ENCODE measurements at regions not wholly inside any gene's neighbourhood (a gene's known extent, or its start where the extent isn't known, plus 50 kb on each side); places are given as distances from the start of the nearest gene placed in this dataset.

DNA sequence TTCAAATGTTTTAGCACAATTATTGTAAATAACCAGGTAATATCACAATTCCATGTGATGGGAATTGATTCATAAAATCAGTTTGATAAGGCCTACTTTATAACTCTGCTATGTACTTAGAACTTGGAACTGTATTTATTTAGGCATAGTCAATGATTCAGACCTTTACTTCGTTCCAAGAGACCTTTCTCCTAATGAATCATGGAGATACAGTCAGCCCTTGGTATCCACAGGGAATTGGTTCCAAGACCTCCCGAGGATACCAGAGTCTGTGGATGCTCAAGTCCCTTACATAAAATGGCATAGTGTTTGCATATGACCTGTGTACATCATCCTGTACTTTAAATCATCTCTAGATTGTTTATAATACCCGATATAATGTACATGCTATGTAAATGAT, 60.8 kb upstream of the UMPS start:
- Histone ChIP-seq H3K36me3 (ENCODE audit: control insufficient read depth, insufficient read depth, low read length, severe bottlenecking) (no peaks in the 10 kb centered on the region), H3K9ac (ENCODE audit: low read length) (peak overlapping the region; percentile 23), H3K4me1 (ENCODE audit: control insufficient read depth, insufficient read depth, low read length) (peaks cover 13% of the 10 kb centered on the region), H3K9me3 (ENCODE audit: control insufficient read depth, low read length) (no peaks in the 10 kb centered on the region), H3K27me3 (replicated peaks; ENCODE audit: control insufficient read depth, insufficient read depth, low read length) (peaks cover 2% of the 10 kb centered on the region), H3K4me3 (ENCODE audit: low read length) (no peak overlapping the region)
- peak; percentile 30 for DNase-seq (ENCODE audit: low read depth)

DNA sequence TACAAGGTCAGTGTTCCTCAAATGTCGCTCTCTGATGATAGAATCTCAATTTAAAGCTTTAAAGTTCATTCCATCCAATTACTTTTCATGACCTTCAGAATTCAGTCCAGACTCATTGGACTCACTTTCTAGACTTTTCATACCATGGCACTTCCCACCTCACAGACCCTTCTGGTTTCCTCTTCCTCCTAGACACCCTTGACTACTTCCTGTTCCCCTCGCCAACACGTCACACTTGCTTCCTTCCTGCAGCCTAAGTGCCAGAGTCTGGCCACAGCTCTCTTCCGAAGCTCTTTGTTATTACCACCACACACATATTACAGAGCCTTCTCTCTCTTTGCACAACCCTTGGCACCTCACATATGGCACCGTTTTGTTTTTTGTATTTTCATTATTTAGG, 59.1 kb upstream of the UMPS start:
- peaks cover 15% of the 10 kb centered on the region for H3K4me1 ChIP-seq (ENCODE audit: control insufficient read depth, insufficient read depth, low read length)
- DNase-seq (ENCODE audit: low read depth): no peak
- peaks cover 2% of the 10 kb centered on the region for H3K27me3 ChIP-seq (replicated peaks; ENCODE audit: control insufficient read depth, insufficient read depth, low read length)
- H3K36me3 ChIP-seq (ENCODE audit: control insufficient read depth, insufficient read depth, low read length, severe bottlenecking): no peaks in the 10 kb centered on the region
- no peak overlapping the region for H3K9ac ChIP-seq (ENCODE audit: low read length)
- H3K4me3 ChIP-seq (ENCODE audit: low read length): no peak overlapping the region
- H3K9me3 ChIP-seq (ENCODE audit: control insufficient read depth, low read length): no peaks in the 10 kb centered on the region

GRCh38 chr3:124674336-124674735, 55.9 kb upstream of the UMPS start:
- peaks cover 16% of the 10 kb centered on the region for H3K4me1 ChIP-seq (ENCODE audit: control insufficient read depth, insufficient read depth, low read length)
- H3K9ac ChIP-seq (ENCODE audit: low read length): no peak overlapping the region
- H3K9me3 ChIP-seq (ENCODE audit: control insufficient read depth, low read length): no peaks in the 10 kb centered on the region
- DNase-seq (ENCODE audit: low read depth): no peak
- no peaks in the 10 kb centered on the region for H3K27me3 ChIP-seq (replicated peaks; ENCODE audit: control insufficient read depth, insufficient read depth, low read length)
- no peaks in the 10 kb centered on the region for H3K36me3 ChIP-seq (ENCODE audit: control insufficient read depth, insufficient read depth, low read length, severe bottlenecking)
- no peak overlapping the region for H3K4me3 ChIP-seq (ENCODE audit: low read length)

- H3K36me3 ChIP-seq (ENCODE audit: control insufficient read depth, insufficient read depth, low read length, severe bottlenecking): no peaks in the 10 kb centered on the region
- peaks cover 23% of the 10 kb centered on the region for H3K4me1 ChIP-seq (ENCODE audit: control insufficient read depth, insufficient read depth, low read length)
- H3K9ac ChIP-seq (ENCODE audit: low read length): peak overlapping the region; percentile 10
- H3K9me3 ChIP-seq (ENCODE audit: control insufficient read depth, low read length): no peaks in the 10 kb centered on the region
- no peaks in the 10 kb centered on the region for H3K27me3 ChIP-seq (replicated peaks; ENCODE audit: control insufficient read depth, insufficient read depth, low read length)
- no peak for DNase-seq (ENCODE audit: low read depth)
- peak overlapping the region; percentile 14 for H3K4me3 ChIP-seq (ENCODE audit: low read length)
These were observed 54.0 kb upstream of the UMPS start for GRCh38 chr3:124676236-124676635.

GRCh38 chr3:124679048-124679638, 51.1 kb upstream of the UMPS start:
- no peak for DNase-seq (ENCODE audit: low read depth)
- peaks cover 23% of the 10 kb centered on the region for H3K4me1 ChIP-seq (ENCODE audit: control insufficient read depth, insufficient read depth, low read length)
- no peaks in the 10 kb centered on the region for H3K36me3 ChIP-seq (ENCODE audit: control insufficient read depth, insufficient read depth, low read length, severe bottlenecking)
- H3K9ac ChIP-seq (ENCODE audit: low read length): no peak overlapping the region
- no peaks in the 10 kb centered on the region for H3K9me3 ChIP-seq (ENCODE audit: control insufficient read depth, low read length)
- H3K27me3 ChIP-seq (replicated peaks; ENCODE audit: control insufficient read depth, insufficient read depth, low read length): peaks cover 6% of the 10 kb centered on the region
- no peak overlapping the region for H3K4me3 ChIP-seq (ENCODE audit: low read length)

Measured in adipocyte (in vitro differentiated cells).